OCI-LY3 (cell line): ENCODE measurements at regions not wholly inside any gene's neighbourhood (a gene's known extent, or its start where the extent isn't known, plus 50 kb on each side); places are given as distances from the start of the nearest gene placed in this dataset.
"Not testable (repeated sequence)": the region's sequence is repeated elsewhere in the genome, so short reads cannot be mapped to it uniquely, and the experiment has no call there.

ENCODE experiments used
- CTCF ChIP-seq: fragments of 200-600, 300-600 bp; sonication (generic); IDR thresholded peaks from 2 replicates; pipeline ENCODE4 v1.5.1; 2014; ENCODE audit warnings: antibody characterized with exemption, low read length, low read depth
- EZH2phosphoT487 ChIP-seq: fragments of 200-600 bp; shearing (Covaris generic); IDR thresholded peaks from 2 replicates; pipeline ENCODE4 v1.6.1; 2018; ENCODE audit warnings: antibody characterized with exemption, mixed run types, low read depth

- TF ChIP-seq CTCF, EZH2phosphoT487: not testable (repeated sequence)
Measured at GRCh38 chr5:83799020-83799419, 78.4 kb upstream of the HAPLN1 start.
